Stimulated activated naive CD8-positive, alpha-beta T cell treated with anti-CD3 and anti-CD28 coated beads, Interleukin-15, Interleukin-2, amounts not matched to agents 100 U/mL and 50 U/mL, for 24 hours (primary cell): ENCODE measurements at regions not wholly inside any gene's neighbourhood (a gene's known extent, or its start where the extent isn't known, plus 50 kb on each side); places are given as distances from the start of the nearest gene placed in this dataset.
A peak's percentile ranks its signal among the peaks of the same experiment; 100 is the strongest.

Experiments used
- ATAC-seq: fragments of 150-1000 bp; cut with Tn5 transposase; one replicate; pipeline ENCODE4 v1.10.0; 2021
- DNase-seq: peaks from one replicate; pipeline ENCODE4 v3.0.0; 2021

GRCh38 chr2:176813156-176813555 lies 399.4 kb upstream of the HNRNPA3 start:
- ATAC-seq (no peak), DNase-seq (no peak)

GRCh38 chr2:176813621-176814049 lies 399.0 kb upstream of the HNRNPA3 start:
- no peak for ATAC-seq
- no peak for DNase-seq

GRCh38 chr2:176814274-176814673 lies 398.3 kb upstream of the HNRNPA3 start:
- DNase-seq (no peak), ATAC-seq (no peak)

- ATAC-seq: no peak
- DNase-seq: no peak
These were observed 397.7 kb upstream of the HNRNPA3 start for GRCh38 chr2:176814740-176815367.

- peak; percentile 82 for ATAC-seq
- DNase-seq: peak; percentile 33
These were observed 395.5 kb upstream of the HNRNPA3 start for GRCh38 chr2:176817061-176817565.

- DNase-seq: no peak
These were observed 394.5 kb upstream of the HNRNPA3 start for GRCh38 chr2:176818076-176818475.

GRCh38 chr2:176818617-176819016 lies 394.0 kb upstream of the HNRNPA3 start:
- ATAC-seq: no peak
- no peak for DNase-seq

More at GRCh38 chr2:176818076-176818475, 394.5 kb upstream of the HNRNPA3 start:
- ATAC-seq: no peak

GRCh38 chr2:176819306-176819705 lies 393.3 kb upstream of the HNRNPA3 start:
- DNase-seq (no peak), ATAC-seq (no peak)

GRCh38 chr2:176820371-176820932 lies 392.1 kb upstream of the HNRNPA3 start:
- DNase-seq (no peak), ATAC-seq (no peak)

GRCh38 chr2:176821350-176821749 lies 391.2 kb upstream of the HNRNPA3 start:
- ATAC-seq (no peak), DNase-seq (no peak)

GRCh38 chr2:176822060-176822459 lies 390.5 kb upstream of the HNRNPA3 start:
- ATAC-seq (no peak), DNase-seq (no peak)

- ATAC-seq (peak; percentile 88), DNase-seq (no peak)
These were observed 386.2 kb upstream of the HNRNPA3 start for GRCh38 chr2:176826356-176826755.

- DNase-seq (peak; percentile 68), ATAC-seq (peak; percentile 67)
These were observed 385.5 kb upstream of the HNRNPA3 start for GRCh38 chr2:176826984-176827668.

GRCh38 chr2:176830362-176830761 lies 382.2 kb upstream of the HNRNPA3 start:
- DNase-seq: no peak
- no peak for ATAC-seq

- DNase-seq (no peak), ATAC-seq (no peak)
These were observed 380.5 kb upstream of the HNRNPA3 start for GRCh38 chr2:176832086-176832485.

- ATAC-seq: no peak
- no peak for DNase-seq
These were observed 378.9 kb upstream of the HNRNPA3 start for GRCh38 chr2:176833671-176834070.

GRCh38 chr2:176834226-176834625 lies 378.4 kb upstream of the HNRNPA3 start:
- no peak for DNase-seq
- ATAC-seq: no peak

- ATAC-seq (no peak), DNase-seq (no peak)
These were observed 369.4 kb upstream of the HNRNPA3 start for GRCh38 chr2:176843208-176843607.

- no peak for ATAC-seq
- no peak for DNase-seq
These were observed 368.1 kb upstream of the HNRNPA3 start for GRCh38 chr2:176844461-176844860.

- DNase-seq (no peak), ATAC-seq (no peak)
These were observed 366.9 kb upstream of the HNRNPA3 start for GRCh38 chr2:176845718-176846117.

GRCh38 chr2:176847575-176847974 lies 365.0 kb upstream of the HNRNPA3 start:
- DNase-seq (no peak), ATAC-seq (no peak)

GRCh38 chr2:176848844-176849243 lies 363.8 kb upstream of the HNRNPA3 start:
- DNase-seq: no peak
- no peak for ATAC-seq

- DNase-seq (no peak), ATAC-seq (no peak)
These were observed 361.2 kb upstream of the HNRNPA3 start for GRCh38 chr2:176851200-176851888.
